ENCODE measurements at regions not wholly inside any gene's neighbourhood (a gene's known extent, or its start where the extent isn't known, plus 50 kb on each side); places are given as distances from the start of the nearest gene placed in this dataset.

- TF ChIP-seq CTCF (IDR thresholded peaks at IDR 0.05) (no peak), RXRA (IDR thresholded peaks at IDR 0.05; ENCODE audit: borderline replicate concordance, low read depth) (no peak), EP300 (IDR thresholded peaks at IDR 0.05; ENCODE audit: borderline replicate concordance in 1 of 2, low read depth in 1 of 2, low read length in 1 of 2) (no peak), EZH2phosphoT487 (IDR thresholded peaks at IDR 0.05; ENCODE audit: borderline replicate concordance, low read depth) (no peak), RAD21 (IDR thresholded peaks at IDR 0.05; ENCODE audit: low read length) (no peak)
These were observed 148.6 kb upstream of the TMEM260 start for GRCh38 chr14:56431013-56431412.

Measured in SK-N-SH (cell line).